ENCODE measurements at regions not wholly inside any gene's neighbourhood (a gene's known extent, or its start where the extent isn't known, plus 50 kb on each side); places are given as distances from the start of the nearest gene placed in this dataset.

DNA sequence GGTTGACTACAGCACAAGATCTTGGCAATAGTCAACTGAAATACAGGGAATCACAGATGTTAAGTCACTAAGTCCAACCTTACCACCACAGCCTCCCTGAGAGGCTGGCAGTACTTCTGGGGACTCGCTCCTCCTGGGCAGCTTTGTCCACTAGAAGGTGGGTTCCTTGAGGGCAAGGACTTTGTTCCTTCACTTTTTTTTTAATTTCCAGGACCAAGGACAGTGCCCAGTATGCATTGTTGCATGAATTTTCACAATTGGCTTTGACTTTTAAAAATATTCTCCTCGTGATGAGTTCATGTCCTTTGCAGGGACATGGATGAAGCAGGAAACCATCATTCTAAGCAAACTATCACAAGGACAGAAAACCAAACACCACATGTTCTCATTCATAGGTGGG, 96.7 kb upstream of the IGSF21 start:
- no peaks in the 10 kb centered on the region for H3K4me1 ChIP-seq (ENCODE audit: low read depth, poor library complexity, severe bottlenecking)
- no peaks in the 10 kb centered on the region for H3K36me3 ChIP-seq (ENCODE audit: insufficient read depth)
- H3K27ac ChIP-seq, result no peak overlapping the region
- H3K4me3 ChIP-seq (IDR thresholded peaks at IDR 0.05; ENCODE audit: insufficient read depth, low read depth, low read length), result no peak overlapping the region
- no peaks in the 10 kb centered on the region for H3K79me2 ChIP-seq (ENCODE audit: insufficient read depth, low read depth)
- no peaks in the 10 kb centered on the region for H4K20me1 ChIP-seq (ENCODE audit: insufficient read depth)
- no peak overlapping the region for H3K9ac ChIP-seq
- no peak overlapping the region for H3K4me2 ChIP-seq
- no peak overlapping the region for H2AFZ ChIP-seq (ENCODE audit: low read depth)
- H3K27me3 ChIP-seq (ENCODE audit: insufficient read depth, low read depth), result no peaks in the 10 kb centered on the region
- TF ChIP-seq, protein P1, sequence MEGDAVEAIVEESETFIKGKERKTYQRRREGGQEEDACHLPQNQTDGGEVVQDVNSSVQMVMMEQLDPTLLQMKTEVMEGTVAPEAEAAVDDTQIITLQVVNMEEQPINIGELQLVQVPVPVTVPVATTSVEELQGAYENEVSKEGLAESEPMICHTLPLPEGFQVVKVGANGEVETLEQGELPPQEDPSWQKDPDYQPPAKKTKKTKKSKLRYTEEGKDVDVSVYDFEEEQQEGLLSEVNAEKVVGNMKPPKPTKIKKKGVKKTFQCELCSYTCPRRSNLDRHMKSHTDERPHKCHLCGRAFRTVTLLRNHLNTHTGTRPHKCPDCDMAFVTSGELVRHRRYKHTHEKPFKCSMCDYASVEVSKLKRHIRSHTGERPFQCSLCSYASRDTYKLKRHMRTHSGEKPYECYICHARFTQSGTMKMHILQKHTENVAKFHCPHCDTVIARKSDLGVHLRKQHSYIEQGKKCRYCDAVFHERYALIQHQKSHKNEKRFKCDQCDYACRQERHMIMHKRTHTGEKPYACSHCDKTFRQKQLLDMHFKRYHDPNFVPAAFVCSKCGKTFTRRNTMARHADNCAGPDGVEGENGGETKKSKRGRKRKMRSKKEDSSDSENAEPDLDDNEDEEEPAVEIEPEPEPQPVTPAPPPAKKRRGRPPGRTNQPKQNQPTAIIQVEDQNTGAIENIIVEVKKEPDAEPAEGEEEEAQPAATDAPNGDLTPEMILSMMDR (conservative IDR thresholded peaks at IDR 0.05; ENCODE audit: low read depth, low read length), result no peak

DNA sequence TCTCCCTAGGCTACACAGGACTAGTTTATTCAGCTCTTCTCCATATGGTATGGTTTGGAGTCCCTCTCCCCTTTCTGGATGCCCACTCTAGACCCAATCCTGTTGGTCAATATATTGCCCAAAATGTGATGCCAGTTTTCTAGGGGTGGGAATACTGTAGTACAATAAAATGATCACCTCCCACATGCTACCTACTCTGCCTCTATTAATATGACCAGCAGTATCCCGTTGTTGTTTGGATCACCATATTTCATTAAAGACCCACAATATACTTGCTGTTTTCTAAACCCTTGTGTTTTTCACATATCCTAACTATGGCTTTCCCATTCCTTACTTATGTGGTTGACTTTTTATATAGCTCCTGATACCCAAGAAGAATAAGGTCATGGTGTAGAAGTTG, 95.9 kb upstream of the IGSF21 start:
- Histone ChIP-seq H3K4me3 (IDR thresholded peaks at IDR 0.05; ENCODE audit: insufficient read depth, low read depth, low read length) (no peak overlapping the region), H3K36me3 (ENCODE audit: insufficient read depth) (no peaks in the 10 kb centered on the region), H3K79me2 (ENCODE audit: insufficient read depth, low read depth) (no peaks in the 10 kb centered on the region), H3K4me2 (no peak overlapping the region), H3K27ac (no peak overlapping the region), H3K4me1 (ENCODE audit: low read depth, poor library complexity, severe bottlenecking) (no peaks in the 10 kb centered on the region), H2AFZ (ENCODE audit: low read depth) (no peak overlapping the region), H3K9ac (no peak overlapping the region), H3K27me3 (ENCODE audit: insufficient read depth, low read depth) (no peaks in the 10 kb centered on the region), H4K20me1 (ENCODE audit: insufficient read depth) (no peaks in the 10 kb centered on the region)
- TF ChIP-seq, protein P1 (conservative IDR thresholded peaks at IDR 0.05; ENCODE audit: low read depth, low read length), result no peak

DNA sequence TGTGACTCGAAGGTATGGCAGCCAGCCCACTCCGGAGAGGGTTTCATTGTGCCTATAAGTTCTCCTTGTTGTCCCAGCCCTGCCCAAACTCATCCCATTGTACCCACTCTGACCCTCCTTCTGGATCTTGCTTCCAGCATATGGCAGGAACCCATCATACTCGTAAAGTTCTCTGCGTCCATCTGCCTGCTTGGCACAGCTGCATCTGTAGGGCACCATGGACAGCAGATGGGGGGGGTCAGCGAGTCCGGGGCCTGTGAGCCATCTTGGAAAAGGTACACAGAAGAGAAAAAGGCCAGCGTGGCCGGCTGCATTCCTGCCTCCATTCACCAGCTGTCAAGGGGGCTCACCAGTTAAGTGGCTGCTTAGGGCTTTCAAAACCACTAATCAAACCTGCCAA, 94.9 kb upstream of the IGSF21 start:
- no peaks in the 10 kb centered on the region for H4K20me1 ChIP-seq (ENCODE audit: insufficient read depth)
- H3K9ac ChIP-seq, result no peak overlapping the region
- TF ChIP-seq, protein P1 (conservative IDR thresholded peaks at IDR 0.05; ENCODE audit: low read depth, low read length), result no peak
- H3K4me1 ChIP-seq (ENCODE audit: low read depth, poor library complexity, severe bottlenecking), result no peaks in the 10 kb centered on the region
- no peak overlapping the region for H3K4me2 ChIP-seq
- no peaks in the 10 kb centered on the region for H3K36me3 ChIP-seq (ENCODE audit: insufficient read depth)
- H3K27ac ChIP-seq, result no peak overlapping the region
- no peaks in the 10 kb centered on the region for H3K27me3 ChIP-seq (ENCODE audit: insufficient read depth, low read depth)
- no peak overlapping the region for H3K4me3 ChIP-seq (IDR thresholded peaks at IDR 0.05; ENCODE audit: insufficient read depth, low read depth, low read length)
- no peaks in the 10 kb centered on the region for H3K79me2 ChIP-seq (ENCODE audit: insufficient read depth, low read depth)
- H2AFZ ChIP-seq (ENCODE audit: low read depth), result no peak overlapping the region

DNA sequence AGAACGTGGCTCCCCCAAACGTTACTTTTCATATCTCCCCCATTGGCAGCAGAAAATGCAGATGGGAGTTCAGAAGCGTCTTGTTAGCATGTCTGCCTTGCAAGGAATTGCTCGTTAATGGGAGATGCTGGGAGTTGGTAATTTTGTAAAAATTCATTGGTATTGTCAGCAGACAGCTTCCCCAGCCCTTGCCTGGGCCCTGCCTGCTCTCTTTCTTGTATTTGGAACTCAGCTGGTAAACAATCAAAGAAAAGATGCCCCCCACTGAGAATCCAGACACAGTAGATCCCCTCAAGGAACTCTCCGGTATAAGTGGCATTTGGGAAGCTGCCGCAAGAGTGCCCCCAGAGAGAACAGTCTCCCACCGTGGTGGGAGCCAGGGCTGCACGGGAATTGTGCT, 94.4 kb upstream of the IGSF21 start:
- H3K4me3 ChIP-seq (IDR thresholded peaks at IDR 0.05; ENCODE audit: insufficient read depth, low read depth, low read length), result no peak overlapping the region

More for the DNA sequence above, 94.4 kb upstream of the IGSF21 start:
- TF ChIP-seq, protein P1 (conservative IDR thresholded peaks at IDR 0.05; ENCODE audit: low read depth, low read length), result no peak
- Histone ChIP-seq H3K9ac (no peak overlapping the region), H3K4me2 (no peak overlapping the region), H3K36me3 (ENCODE audit: insufficient read depth) (no peaks in the 10 kb centered on the region), H3K27ac (no peak overlapping the region), H3K27me3 (ENCODE audit: insufficient read depth, low read depth) (no peaks in the 10 kb centered on the region), H2AFZ (ENCODE audit: low read depth) (no peak overlapping the region), H3K79me2 (ENCODE audit: insufficient read depth, low read depth) (no peaks in the 10 kb centered on the region), H4K20me1 (ENCODE audit: insufficient read depth) (no peaks in the 10 kb centered on the region), H3K4me1 (ENCODE audit: low read depth, poor library complexity, severe bottlenecking) (no peaks in the 10 kb centered on the region)
